ENCODE measurements at regions not wholly inside any gene's neighbourhood (a gene's known extent, or its start where the extent isn't known, plus 50 kb on each side); places are given as distances from the start of the nearest gene placed in this dataset.
"Not testable (repeated sequence)": the region's sequence is repeated elsewhere in the genome, so short reads cannot be mapped to it uniquely, and the experiment has no call there.

DNA sequence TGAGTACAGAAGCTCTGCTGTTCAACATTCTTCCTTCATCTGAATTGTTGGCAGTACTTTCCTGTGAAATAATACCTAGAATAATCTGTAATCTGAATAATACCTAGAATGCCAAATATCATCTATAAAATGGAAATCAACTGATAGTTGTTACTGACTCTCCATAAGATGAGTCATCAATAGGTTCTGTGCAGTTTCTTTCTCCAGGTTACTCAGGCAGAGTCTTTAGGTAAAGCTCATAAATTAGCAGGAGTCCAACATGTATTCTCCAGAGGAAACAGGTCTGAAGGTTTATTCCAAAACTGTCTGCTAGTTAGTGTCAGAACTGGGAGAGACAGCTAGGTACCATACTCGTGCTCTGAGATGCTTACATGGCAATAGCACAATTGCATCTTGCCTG lies 282.0 kb upstream of the MAP2 start:
- TF ChIP-seq, protein P1, sequence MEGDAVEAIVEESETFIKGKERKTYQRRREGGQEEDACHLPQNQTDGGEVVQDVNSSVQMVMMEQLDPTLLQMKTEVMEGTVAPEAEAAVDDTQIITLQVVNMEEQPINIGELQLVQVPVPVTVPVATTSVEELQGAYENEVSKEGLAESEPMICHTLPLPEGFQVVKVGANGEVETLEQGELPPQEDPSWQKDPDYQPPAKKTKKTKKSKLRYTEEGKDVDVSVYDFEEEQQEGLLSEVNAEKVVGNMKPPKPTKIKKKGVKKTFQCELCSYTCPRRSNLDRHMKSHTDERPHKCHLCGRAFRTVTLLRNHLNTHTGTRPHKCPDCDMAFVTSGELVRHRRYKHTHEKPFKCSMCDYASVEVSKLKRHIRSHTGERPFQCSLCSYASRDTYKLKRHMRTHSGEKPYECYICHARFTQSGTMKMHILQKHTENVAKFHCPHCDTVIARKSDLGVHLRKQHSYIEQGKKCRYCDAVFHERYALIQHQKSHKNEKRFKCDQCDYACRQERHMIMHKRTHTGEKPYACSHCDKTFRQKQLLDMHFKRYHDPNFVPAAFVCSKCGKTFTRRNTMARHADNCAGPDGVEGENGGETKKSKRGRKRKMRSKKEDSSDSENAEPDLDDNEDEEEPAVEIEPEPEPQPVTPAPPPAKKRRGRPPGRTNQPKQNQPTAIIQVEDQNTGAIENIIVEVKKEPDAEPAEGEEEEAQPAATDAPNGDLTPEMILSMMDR (IDR thresholded peaks at IDR 0.05; ENCODE audit: low read depth, low read length, missing control alignments) = no peak
- H3K4me3 ChIP-seq (ENCODE audit: low read depth, low read length) = no peak overlapping the region
- no peak for DNase-seq (ENCODE audit: low read depth)

DNA sequence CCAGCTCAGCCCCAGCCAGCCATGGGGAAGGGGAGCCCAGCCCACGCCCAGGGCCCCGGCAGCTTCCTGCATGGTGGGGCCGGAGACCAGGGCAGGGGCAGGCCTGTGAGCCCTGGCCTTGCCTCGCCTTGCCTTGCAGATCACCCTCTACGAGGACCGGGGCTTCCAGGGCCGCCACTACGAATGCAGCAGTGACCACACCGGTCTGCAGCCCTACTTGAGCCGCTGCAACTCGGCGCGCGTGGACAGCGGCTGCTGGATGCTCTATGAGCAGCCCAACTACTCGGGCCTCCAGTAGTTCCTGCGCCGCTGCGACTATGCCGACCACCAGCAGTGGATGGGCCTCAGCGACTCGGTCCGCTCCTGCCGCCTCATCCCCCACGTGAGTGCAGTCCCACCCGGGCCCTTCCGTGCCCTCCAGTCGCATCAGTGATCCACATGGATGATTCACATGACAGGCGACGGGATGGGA lies 278.6 kb upstream of the MAP2 start:
- H3K4me3 ChIP-seq (ENCODE audit: low read depth, low read length); DNase-seq (ENCODE audit: low read depth): not testable (repeated sequence)

DNA sequence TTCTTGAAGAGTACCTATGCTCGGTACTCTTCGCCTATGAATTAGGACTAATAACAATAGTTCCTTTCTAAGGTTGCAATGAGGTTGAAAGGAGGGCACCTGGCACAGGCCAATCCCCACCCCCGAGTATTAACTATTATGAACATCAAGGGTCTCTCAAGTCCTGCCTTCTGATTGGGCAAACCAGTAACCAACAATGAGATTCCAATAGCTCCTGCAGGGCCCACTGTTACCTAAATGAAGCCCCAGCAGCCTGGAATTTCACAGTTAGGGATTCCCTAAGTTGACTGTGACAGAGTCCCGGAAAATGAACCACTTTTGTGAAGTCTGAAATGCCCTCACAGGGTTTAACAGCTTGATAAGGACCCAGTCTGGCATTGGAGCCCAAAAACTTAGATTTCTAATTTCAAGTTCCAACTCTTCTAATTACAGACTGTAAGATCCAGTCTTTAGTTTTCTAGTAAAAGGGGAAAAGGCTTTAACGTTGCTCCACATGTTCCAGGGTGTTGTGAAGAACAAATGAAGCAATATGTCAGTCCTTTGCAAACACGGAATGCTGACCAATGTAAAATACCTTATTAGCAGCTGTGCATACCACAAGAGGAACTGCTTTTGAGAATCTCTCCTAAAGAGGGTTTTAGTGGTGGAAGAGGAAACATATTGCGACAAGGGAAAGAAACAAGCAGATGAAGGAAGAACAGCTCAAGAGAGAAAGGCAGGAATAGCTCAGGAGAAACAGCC lies 277.7 kb upstream of the MAP2 start:
- DNase-seq (ENCODE audit: low read depth) = no peak
- TF ChIP-seq, protein P1 (IDR thresholded peaks at IDR 0.05; ENCODE audit: low read depth, low read length, missing control alignments) = no peak
- no peak overlapping the region for H3K4me3 ChIP-seq (ENCODE audit: low read depth, low read length)

DNA sequence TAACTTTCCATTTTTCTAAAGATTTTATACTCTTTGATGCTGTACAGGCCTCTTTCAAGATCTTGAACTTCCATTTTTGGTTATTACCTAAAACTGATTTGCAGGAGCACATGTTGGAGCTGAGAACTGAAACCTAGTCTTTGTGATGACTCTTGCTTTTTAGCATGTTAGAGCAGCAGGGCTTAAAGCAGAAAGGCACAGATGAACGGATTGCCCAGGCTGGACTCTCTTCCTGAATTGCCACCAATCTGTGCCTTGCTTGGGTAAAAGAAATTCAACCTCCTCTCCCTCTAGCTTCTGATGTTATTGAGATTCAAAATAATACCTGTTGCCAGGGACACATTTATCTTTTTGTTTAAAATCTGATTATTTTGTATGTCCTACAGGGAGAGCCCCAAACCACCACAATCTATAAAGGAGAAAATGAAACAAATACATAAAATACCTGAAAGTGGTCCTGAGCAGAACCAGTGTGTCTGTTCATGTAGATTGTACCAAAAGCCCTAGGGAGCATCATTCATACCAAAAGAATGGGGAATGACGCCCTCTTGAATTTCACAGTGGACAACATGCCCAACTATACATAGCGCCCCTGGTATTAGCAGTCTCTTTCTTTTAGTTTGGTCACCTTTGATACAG lies 277.0 kb upstream of the MAP2 start:
- TF ChIP-seq, protein P1 (IDR thresholded peaks at IDR 0.05; ENCODE audit: low read depth, low read length, missing control alignments) = no peak
- DNase-seq (ENCODE audit: low read depth) = no peak
- no peak overlapping the region for H3K4me3 ChIP-seq (ENCODE audit: low read depth, low read length)

DNA sequence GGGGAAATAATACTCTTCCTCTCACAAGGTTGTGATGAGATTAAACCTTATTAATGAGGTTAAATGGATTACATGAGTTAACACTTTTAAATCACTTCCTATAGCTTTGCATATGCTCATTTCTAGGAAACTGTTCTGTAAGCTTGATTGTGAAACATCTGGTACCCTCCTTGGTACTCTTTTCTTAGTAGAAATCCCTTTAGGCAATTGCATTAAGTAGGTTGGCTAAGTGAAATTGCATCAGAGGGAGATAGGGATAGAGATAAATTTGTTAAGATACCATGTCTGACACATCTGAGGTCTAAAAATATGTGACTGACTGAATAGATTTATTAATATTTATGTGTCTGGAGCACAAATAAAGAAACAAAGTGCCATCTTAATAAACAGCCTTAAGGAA lies 275.9 kb upstream of the MAP2 start:
- TF ChIP-seq, protein P1 (IDR thresholded peaks at IDR 0.05; ENCODE audit: low read depth, low read length, missing control alignments) = no peak
- DNase-seq (ENCODE audit: low read depth) = no peak
- H3K4me3 ChIP-seq (ENCODE audit: low read depth, low read length) = no peak overlapping the region

DNA sequence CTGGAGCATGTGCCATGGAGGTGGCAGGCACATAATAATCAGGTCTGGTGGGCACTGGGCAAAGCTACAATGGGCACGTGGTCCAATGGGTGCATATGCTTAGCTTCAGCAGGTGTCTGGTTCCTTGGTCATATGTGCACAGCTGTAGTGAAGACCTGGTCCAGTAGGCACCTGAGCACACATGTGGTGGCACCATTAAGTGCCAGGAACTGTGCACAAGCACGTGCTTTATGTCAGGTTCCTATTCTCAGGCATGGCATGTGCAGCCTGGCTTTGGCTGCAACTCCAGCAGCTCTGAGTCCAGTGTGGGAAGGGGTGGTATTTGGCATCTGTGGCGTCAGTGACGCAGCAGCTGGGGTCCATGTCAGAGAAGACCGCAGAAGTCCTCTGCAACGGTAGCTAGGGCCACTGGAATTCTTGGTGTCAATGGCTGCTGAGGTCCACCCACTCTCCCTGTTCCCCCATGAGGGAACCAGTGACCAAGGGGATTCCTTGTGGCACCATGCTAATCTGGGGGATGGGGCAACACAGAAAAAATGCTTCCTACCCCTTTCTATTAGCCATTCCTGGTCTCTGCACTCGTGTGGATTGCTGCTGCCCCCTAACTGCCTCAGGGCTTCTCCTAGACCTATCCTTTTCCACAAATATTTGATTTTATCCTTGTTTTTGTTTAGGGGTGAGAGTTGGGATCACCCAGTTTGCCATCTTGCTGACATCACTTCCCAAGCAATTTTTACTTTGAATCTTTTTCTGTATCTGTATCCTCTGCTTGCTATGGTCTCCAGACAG lies 262.9 kb upstream of the MAP2 start:
- no peak overlapping the region for H3K4me3 ChIP-seq (ENCODE audit: low read depth, low read length)
- TF ChIP-seq, protein P1 (IDR thresholded peaks at IDR 0.05; ENCODE audit: low read depth, low read length, missing control alignments) = no peak
- DNase-seq (ENCODE audit: low read depth) = no peak

DNA sequence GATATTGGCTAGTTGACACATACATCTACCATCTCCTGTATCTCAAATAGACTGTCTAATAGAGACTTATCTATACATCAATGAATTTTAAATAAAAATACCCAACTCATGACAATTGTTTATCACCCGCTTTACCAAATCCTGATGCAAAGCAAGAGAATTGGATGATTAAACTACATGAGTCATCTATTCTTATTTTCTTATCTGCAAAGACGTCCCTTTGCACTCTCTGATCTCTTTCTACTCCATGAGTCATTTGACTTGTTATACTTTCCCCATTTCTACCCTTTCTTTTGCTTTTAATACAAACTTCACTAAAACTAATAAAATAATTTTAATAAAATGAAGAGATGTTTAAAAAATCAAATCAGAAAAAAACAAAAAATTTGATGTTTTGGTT lies 261.7 kb upstream of the MAP2 start:
- DNase-seq (ENCODE audit: low read depth) = no peak
- TF ChIP-seq, protein P1 (IDR thresholded peaks at IDR 0.05; ENCODE audit: low read depth, low read length, missing control alignments) = no peak
- no peak overlapping the region for H3K4me3 ChIP-seq (ENCODE audit: low read depth, low read length)
